ENCODE measurements at regions not wholly inside any gene's neighbourhood (a gene's known extent, or its start where the extent isn't known, plus 50 kb on each side); places are given as distances from the start of the nearest gene placed in this dataset.

DNA sequence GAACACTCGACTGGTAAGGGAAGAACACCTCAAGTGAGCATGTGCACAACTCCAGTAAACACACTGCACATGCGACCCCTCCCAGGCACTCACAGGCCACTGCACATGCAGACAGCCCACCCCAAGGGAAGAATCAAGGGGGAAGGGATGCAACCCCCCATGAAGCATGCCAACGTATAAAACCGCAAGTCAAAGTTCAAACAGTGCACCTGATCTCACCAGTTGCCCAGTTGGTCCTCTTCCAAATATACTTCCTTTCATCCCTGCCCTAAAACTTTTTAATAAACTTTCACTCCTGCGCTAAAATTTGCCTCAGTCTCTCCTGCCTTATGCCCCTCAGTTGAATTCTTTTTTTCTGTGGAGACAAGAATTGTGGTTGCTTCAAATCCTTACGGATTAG, 51.0 kb upstream of the TOM1L1 start:
- DNase-seq = no peak
- H3K27ac ChIP-seq = no peak overlapping the region
- TF ChIP-seq, protein P1, sequence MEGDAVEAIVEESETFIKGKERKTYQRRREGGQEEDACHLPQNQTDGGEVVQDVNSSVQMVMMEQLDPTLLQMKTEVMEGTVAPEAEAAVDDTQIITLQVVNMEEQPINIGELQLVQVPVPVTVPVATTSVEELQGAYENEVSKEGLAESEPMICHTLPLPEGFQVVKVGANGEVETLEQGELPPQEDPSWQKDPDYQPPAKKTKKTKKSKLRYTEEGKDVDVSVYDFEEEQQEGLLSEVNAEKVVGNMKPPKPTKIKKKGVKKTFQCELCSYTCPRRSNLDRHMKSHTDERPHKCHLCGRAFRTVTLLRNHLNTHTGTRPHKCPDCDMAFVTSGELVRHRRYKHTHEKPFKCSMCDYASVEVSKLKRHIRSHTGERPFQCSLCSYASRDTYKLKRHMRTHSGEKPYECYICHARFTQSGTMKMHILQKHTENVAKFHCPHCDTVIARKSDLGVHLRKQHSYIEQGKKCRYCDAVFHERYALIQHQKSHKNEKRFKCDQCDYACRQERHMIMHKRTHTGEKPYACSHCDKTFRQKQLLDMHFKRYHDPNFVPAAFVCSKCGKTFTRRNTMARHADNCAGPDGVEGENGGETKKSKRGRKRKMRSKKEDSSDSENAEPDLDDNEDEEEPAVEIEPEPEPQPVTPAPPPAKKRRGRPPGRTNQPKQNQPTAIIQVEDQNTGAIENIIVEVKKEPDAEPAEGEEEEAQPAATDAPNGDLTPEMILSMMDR (IDR thresholded peaks at IDR 0.05) = no peak
- TF ChIP-seq POLR2A (IDR thresholded peaks at IDR 0.05) = no peak
- H3K27me3 ChIP-seq = no peaks in the 10 kb centered on the region
- H3K4me1 ChIP-seq = no peaks in the 10 kb centered on the region
- no peaks in the 10 kb centered on the region for H3K36me3 ChIP-seq
- intact Hi-C loops (cut with DNase I; ENCODE audit: low total_unique reads) = no loop called here
- H3K9me3 ChIP-seq = no peaks in the 10 kb centered on the region
- H3K4me3 ChIP-seq = no peak overlapping the region

All from uterus (tissue), 3 donors.